Neural crest cell (in vitro differentiated cells): ENCODE measurements at regions not wholly inside any gene's neighbourhood (a gene's known extent, or its start where the extent isn't known, plus 50 kb on each side); places are given as distances from the start of the nearest gene placed in this dataset.

Source experiments
- DNase-seq: peaks from one replicate; pipeline ENCODE4 v3.0.0; 2021; ENCODE audit warnings: low read depth, mixed read lengths, low spot score
- H3K27ac Mint-ChIP-seq: one replicate; pipeline ENCODE4 v1.8.0; 2021; ENCODE audit warnings: mild to moderate bottlenecking, mixed read lengths; ENCODE audit not compliant: unreplicated experiment
- H3K27me3 Mint-ChIP-seq: 2 replicates; pipeline ENCODE4 v1.8.0; 2021; ENCODE audit warnings: low read depth, mild to moderate bottlenecking, mixed read lengths
- H3K36me3 Mint-ChIP-seq: 2 replicates; pipeline ENCODE4 v1.8.0; 2021; ENCODE audit warnings: low read depth, mild to moderate bottlenecking, mixed read lengths
- H3K4me1 Mint-ChIP-seq: 2 replicates; pipeline ENCODE4 v1.8.0; 2021; ENCODE audit warnings: mixed read lengths
- H3K4me3 Mint-ChIP-seq: one replicate; pipeline ENCODE4 v1.8.0; 2021; ENCODE audit warnings: mild to moderate bottlenecking, mixed read lengths
- H3K9me3 Mint-ChIP-seq: 2 replicates; pipeline ENCODE4 v1.8.0; 2021; ENCODE audit warnings: mixed read lengths
- CTCF ChIP-seq: fragments of 200-600 bp; sonication (generic); conservative IDR thresholded peaks from 2 replicates; pipeline ENCODE4 v1.5.0; 2021; ENCODE audit warnings: antibody characterized with exemption, mild to moderate bottlenecking

DNA sequence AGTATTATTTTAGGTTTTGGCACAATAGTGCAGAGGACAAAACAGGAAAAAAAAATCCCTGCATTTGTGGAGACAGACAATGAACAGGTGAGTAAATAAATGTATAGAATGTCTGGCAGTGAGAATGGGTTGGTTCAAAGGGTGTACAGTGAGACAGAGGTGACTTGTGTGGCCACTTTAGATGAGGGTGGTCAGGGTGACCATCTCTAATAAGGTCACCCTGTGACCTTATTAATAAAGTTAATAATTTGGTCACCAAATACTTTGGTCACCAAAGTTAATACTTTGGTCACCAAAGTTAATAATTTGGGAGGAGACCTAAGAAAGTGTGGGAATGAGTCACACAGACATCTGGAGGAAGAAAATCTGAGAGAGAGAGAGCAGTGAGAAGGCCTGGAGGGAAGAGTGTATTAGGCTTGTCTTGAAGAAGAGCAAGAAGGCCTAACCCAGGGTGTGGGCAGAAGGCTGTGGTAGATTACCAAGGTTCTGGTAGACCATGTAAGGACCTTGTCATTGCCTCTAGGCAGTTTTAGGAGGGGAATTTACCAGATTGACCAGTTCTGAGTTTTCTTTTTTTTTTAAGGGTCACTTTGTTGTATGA lies 1368.4 kb upstream of the CELF4 start:
- TF ChIP-seq CTCF, result no peak
- H3K9me3 Mint-ChIP-seq, result no peaks in the 10 kb centered on the region

DNA sequence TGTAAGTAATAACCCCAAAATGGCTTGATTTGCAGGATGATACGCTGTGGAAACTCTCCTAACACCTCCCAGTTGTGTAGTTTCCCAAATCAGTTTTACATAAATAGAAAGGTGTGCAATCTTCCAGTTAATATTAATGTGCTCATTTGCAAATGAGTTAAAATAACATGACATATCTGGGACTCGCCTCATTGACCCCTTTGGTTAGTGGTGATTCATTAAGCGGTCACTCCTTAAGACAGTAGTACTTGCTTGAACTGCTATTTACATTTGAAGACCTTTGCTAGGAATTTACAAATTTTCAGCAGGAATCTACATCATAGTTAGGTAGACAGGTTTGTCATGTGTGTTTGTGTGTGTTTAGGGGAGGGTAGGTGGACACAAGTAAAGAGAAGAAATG lies 1367.7 kb upstream of the CELF4 start:
- no peaks in the 10 kb centered on the region for H3K9me3 Mint-ChIP-seq
- no peaks in the 10 kb centered on the region for H3K36me3 Mint-ChIP-seq
- TF ChIP-seq CTCF, result no peak
- peaks cover 7% of the 10 kb centered on the region for H3K4me1 Mint-ChIP-seq
- H3K27me3 Mint-ChIP-seq, result no peaks in the 10 kb centered on the region
- DNase-seq, result no peak
- no peak overlapping the region for H3K4me3 Mint-ChIP-seq
- no peak overlapping the region for H3K27ac Mint-ChIP-seq

More for the DNA sequence above, 1368.4 kb upstream of the CELF4 start:
- H3K4me3 Mint-ChIP-seq, result no peak overlapping the region
- peaks cover 7% of the 10 kb centered on the region for H3K4me1 Mint-ChIP-seq
- H3K36me3 Mint-ChIP-seq, result no peaks in the 10 kb centered on the region
- no peak overlapping the region for H3K27ac Mint-ChIP-seq
- no peaks in the 10 kb centered on the region for H3K27me3 Mint-ChIP-seq
- DNase-seq, result no peak

DNA sequence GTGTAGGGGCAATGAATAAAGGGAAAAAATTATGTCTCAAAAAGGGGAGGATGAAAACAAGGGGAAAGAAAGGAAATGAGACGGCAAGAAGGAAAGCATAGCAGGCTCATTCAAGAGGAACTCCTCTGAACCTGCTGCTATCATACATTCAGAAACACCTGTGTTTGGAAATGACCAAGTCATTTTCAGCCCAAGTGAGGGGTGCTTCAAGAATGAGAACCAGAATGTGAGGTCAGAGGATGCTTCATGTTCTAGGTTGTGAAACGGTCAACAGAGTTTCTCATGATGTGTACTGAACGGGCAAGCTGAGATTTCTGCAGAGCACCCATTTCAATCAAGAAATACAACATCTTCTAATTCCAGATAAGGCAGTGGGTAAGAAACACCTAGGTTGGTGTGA lies 1367.2 kb upstream of the CELF4 start:
- Mint-ChIP-seq H3K36me3 (no peaks in the 10 kb centered on the region), H3K9me3 (no peaks in the 10 kb centered on the region), H3K4me3 (no peak overlapping the region), H3K4me1 (peaks cover 7% of the 10 kb centered on the region), H3K27me3 (no peaks in the 10 kb centered on the region), H3K27ac (peak overlapping the region; percentile 72)
- no peak for DNase-seq
- TF ChIP-seq CTCF, result no peak

DNA sequence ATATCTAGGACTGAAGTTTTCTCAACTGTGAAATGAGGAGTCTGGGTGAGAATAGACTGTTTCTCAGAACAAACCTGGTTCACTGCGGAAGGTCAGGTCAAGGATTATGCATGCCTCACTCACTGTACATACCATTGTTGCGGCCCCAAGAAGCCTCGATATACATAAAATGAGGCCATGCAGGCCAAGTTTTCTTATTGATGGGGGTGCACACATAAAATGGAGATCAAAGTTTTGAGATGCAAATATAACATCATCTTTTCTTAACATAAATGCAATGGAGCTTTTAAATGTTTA lies 1366.1 kb upstream of the CELF4 start:
- no peaks in the 10 kb centered on the region for H3K9me3 Mint-ChIP-seq
- no peak overlapping the region for H3K4me3 Mint-ChIP-seq
- H3K36me3 Mint-ChIP-seq, result no peaks in the 10 kb centered on the region
- no peak overlapping the region for H3K27ac Mint-ChIP-seq
- TF ChIP-seq CTCF, result no peak
- H3K27me3 Mint-ChIP-seq, result no peaks in the 10 kb centered on the region
- H3K4me1 Mint-ChIP-seq, result peaks cover 7% of the 10 kb centered on the region
- no peak for DNase-seq

- peaks cover 3% of the 10 kb centered on the region for H3K9me3 Mint-ChIP-seq
- H3K27ac Mint-ChIP-seq, result no peak overlapping the region
- no peak overlapping the region for H3K4me3 Mint-ChIP-seq
- H3K27me3 Mint-ChIP-seq, result no peaks in the 10 kb centered on the region
- DNase-seq, result no peak
- H3K36me3 Mint-ChIP-seq, result no peaks in the 10 kb centered on the region
- peaks cover 7% of the 10 kb centered on the region for H3K4me1 Mint-ChIP-seq
- no peak for TF ChIP-seq CTCF
These were observed 1365.5 kb upstream of the CELF4 start for GRCh38 chr18:38930881-38931753.
